ENCODE measurements at regions not wholly inside any gene's neighbourhood (a gene's known extent, or its start where the extent isn't known, plus 50 kb on each side); places are given as distances from the start of the nearest gene placed in this dataset.
A peak's percentile ranks its signal among the peaks of the same experiment; 100 is the strongest.

DNA sequence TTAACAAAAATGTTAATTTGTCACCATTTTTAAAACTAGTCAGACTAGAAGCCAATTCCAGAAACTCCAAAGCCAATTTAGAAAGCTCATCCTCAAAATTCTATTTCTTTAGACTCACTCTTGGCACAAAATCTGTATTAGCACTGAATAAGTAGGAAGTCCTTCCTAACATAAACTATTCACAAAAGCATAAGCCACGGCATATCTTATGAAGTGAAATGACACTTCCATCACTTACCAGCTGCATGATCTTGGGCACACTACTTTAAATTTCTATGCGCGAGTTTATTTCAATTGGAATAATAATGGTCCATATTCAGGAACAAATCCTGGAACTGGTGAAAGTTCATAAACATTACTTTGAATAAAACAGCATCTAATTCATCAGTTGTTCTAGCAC, 1544.0 kb downstream of the TECRL start:
- Histone ChIP-seq H3K4me1 (ENCODE audit: control insufficient read depth in 3 of 3, insufficient read depth in 2 of 3, low read depth in 1 of 3, low read length in 2 of 3) (no peaks in the 10 kb centered on the region), H3K4me3 (ENCODE audit: low read depth in 1 of 3, low read length in 3 of 3) (no peak overlapping the region), H3K27me3 (ENCODE audit: control insufficient read depth in 3 of 3, insufficient read depth in 3 of 3, low read length in 3 of 3) (no peaks in the 10 kb centered on the region), H3K9me3 (ENCODE audit: control insufficient read depth in 2 of 2, insufficient read depth in 1 of 2, low read depth in 1 of 2, low read length in 1 of 2) (no peaks in the 10 kb centered on the region), H3K36me3 (ENCODE audit: control insufficient read depth in 3 of 3, insufficient read depth in 2 of 3, low read depth in 1 of 3, low read length in 3 of 3) (no peaks in the 10 kb centered on the region), H3K27ac (ENCODE audit: low read depth in 1 of 3, low read length in 2 of 3) (no peak overlapping the region)
- FAIRE-seq (no peak), DNase-seq (no peak)
- 81 to 88% (median 88%) methylated on average over 3 of the region's 3 CpGs for WGBS, 3 donors

DNA sequence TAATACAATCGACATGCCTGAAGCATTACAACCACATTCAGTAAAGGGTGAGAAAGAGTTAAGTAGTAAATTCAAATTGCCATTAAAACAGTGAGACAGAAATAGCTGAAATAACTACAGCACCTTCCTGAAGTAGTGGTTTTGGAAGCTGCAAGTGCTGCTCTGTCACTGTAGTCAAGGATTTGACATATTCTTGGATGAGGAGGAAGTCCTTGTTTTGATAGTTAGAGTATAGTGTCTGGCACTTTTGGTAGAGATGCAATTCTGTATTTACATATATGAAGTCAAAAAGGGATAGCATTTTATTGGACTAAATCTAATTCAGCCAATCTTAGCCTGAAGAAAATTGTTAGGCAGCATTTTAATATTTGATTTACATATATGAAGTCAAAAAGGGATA, 1559.6 kb downstream of the TECRL start:
- WGBS, 3 donors = 61 to 66% (median 63%) methylated on average over 1 of the region's 1 CpG
- no peak for DNase-seq
- Histone ChIP-seq H3K4me3 (ENCODE audit: low read depth in 1 of 3, low read length in 3 of 3) (no peak overlapping the region), H3K9me3 (ENCODE audit: control insufficient read depth in 2 of 2, insufficient read depth in 1 of 2, low read depth in 1 of 2, low read length in 1 of 2) (no peaks in the 10 kb centered on the region), H3K27ac (ENCODE audit: low read depth in 1 of 3, low read length in 2 of 3) (no peak overlapping the region), H3K36me3 (ENCODE audit: control insufficient read depth in 3 of 3, insufficient read depth in 2 of 3, low read depth in 1 of 3, low read length in 3 of 3) (no peaks in the 10 kb centered on the region), H3K27me3 (ENCODE audit: control insufficient read depth in 3 of 3, insufficient read depth in 3 of 3, low read length in 3 of 3) (no peaks in the 10 kb centered on the region), H3K4me1 (ENCODE audit: control insufficient read depth in 3 of 3, insufficient read depth in 2 of 3, low read depth in 1 of 3, low read length in 2 of 3) (no peaks in the 10 kb centered on the region)
- FAIRE-seq = no peak

DNA sequence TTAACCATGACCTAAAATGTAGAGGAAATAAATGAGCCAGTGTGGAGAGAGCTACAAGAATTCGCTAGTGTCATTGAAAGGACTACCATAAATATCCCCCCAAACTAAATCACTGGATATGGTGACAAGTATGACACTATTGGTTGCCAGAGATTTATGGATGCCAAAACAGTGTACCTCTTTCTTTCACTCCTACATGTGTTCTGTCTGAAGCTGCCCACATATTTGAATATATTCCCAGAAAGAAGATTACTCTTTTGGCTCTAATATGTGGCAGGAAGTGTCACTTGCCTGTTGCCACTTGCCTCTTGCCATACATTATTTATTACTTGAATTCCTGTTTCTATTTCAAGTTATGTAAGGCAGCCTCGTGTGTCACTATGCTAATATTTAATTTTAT, 1573.6 kb downstream of the TECRL start:
- H3K27me3 ChIP-seq (ENCODE audit: control insufficient read depth in 3 of 3, insufficient read depth in 3 of 3, low read length in 3 of 3) = no peaks in the 10 kb centered on the region
- no peak overlapping the region for H3K27ac ChIP-seq (ENCODE audit: low read depth in 1 of 3, low read length in 2 of 3)
- H3K9me3 ChIP-seq (ENCODE audit: control insufficient read depth in 2 of 2, insufficient read depth in 1 of 2, low read depth in 1 of 2, low read length in 1 of 2) = no peaks in the 10 kb centered on the region
- no peaks in the 10 kb centered on the region for H3K36me3 ChIP-seq (ENCODE audit: control insufficient read depth in 3 of 3, insufficient read depth in 2 of 3, low read depth in 1 of 3, low read length in 3 of 3)
- 48 to 56% (median 49%) methylated on average over 2 of the region's 2 CpGs for WGBS, 3 donors
- no peak for DNase-seq
- H3K4me1 ChIP-seq (ENCODE audit: control insufficient read depth in 3 of 3, insufficient read depth in 2 of 3, low read depth in 1 of 3, low read length in 2 of 3) = no peaks in the 10 kb centered on the region
- H3K4me3 ChIP-seq (ENCODE audit: low read depth in 1 of 3, low read length in 3 of 3) = no peak overlapping the region
- no peak for FAIRE-seq

DNA sequence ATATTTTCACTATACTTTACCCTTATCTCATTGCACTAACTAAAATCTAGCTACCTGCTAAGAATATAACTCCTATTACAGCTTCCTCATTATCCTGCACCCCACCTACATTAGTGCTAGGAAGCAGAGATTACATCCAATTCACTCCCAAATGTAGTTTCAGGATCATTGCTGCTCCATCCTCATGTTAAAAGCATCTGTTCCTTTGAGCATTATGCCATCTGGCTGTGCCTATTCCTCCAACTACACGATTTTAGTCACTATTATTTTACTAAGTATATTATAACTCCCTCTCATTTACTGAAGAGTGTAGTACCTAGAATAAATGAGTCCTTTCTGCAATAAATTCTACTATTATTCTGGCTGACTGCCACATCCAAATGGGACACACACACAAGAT, 1586.9 kb downstream of the TECRL start:
- WGBS, 3 donors = 35 to 60% (median 55%) methylated on average over 1 of the region's 1 CpG
- H3K36me3 ChIP-seq (ENCODE audit: control insufficient read depth in 3 of 3, insufficient read depth in 2 of 3, low read depth in 1 of 3, low read length in 3 of 3) = no peaks in the 10 kb centered on the region
- DNase-seq = no peak
- no peaks in the 10 kb centered on the region for H3K4me1 ChIP-seq (ENCODE audit: control insufficient read depth in 3 of 3, insufficient read depth in 2 of 3, low read depth in 1 of 3, low read length in 2 of 3)
- H3K27ac ChIP-seq (ENCODE audit: low read depth in 1 of 3, low read length in 2 of 3) = no peak overlapping the region
- no peaks in the 10 kb centered on the region for H3K27me3 ChIP-seq (ENCODE audit: control insufficient read depth in 3 of 3, insufficient read depth in 3 of 3, low read length in 3 of 3)
- no peaks in the 10 kb centered on the region for H3K9me3 ChIP-seq (ENCODE audit: control insufficient read depth in 2 of 2, insufficient read depth in 1 of 2, low read depth in 1 of 2, low read length in 1 of 2)
- FAIRE-seq = no peak
- no peak overlapping the region for H3K4me3 ChIP-seq (ENCODE audit: low read depth in 1 of 3, low read length in 3 of 3)

DNA sequence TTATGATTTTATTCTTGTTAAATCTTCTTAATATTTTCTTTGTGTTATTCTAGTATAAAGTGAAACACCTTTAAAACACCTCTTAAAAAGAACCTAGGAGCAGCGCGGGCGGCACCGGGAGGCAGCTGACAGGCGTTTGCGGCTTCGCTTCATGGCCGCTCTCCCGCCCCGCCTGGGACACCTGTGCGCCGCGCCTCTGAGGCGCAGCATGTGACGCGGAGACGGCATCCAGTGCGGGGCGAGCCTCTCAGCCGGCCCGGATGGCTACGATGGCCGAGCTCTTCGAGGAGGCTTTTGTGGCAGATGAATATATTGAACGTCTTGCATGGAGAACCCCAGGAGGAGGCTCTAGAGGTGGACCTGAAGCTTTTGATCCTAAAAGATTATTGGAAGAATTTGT, 1592.7 kb downstream of the TECRL start:
- FAIRE-seq (no peak), DNase-seq (peak in 1 of 2 donors; percentile 10)
- Histone ChIP-seq H3K4me3 (ENCODE audit: low read depth in 1 of 3, low read length in 3 of 3) (no peak overlapping the region), H3K9me3 (ENCODE audit: control insufficient read depth in 2 of 2, insufficient read depth in 1 of 2, low read depth in 1 of 2, low read length in 1 of 2) (no peaks in the 10 kb centered on the region), H3K27ac (ENCODE audit: low read depth in 1 of 3, low read length in 2 of 3) (no peak overlapping the region), H3K27me3 (ENCODE audit: control insufficient read depth in 3 of 3, insufficient read depth in 3 of 3, low read length in 3 of 3) (peaks cover 0 to 2% (median 0%) of the 10 kb centered on the region in 3 donors), H3K4me1 (ENCODE audit: control insufficient read depth in 3 of 3, insufficient read depth in 2 of 3, low read depth in 1 of 3, low read length in 2 of 3) (no peaks in the 10 kb centered on the region), H3K36me3 (ENCODE audit: control insufficient read depth in 3 of 3, insufficient read depth in 2 of 3, low read depth in 1 of 3, low read length in 3 of 3) (no peaks in the 10 kb centered on the region)
- WGBS, 3 donors = 53 to 62% (median 61%) methylated on average over 25 of the region's 25 CpGs

DNA sequence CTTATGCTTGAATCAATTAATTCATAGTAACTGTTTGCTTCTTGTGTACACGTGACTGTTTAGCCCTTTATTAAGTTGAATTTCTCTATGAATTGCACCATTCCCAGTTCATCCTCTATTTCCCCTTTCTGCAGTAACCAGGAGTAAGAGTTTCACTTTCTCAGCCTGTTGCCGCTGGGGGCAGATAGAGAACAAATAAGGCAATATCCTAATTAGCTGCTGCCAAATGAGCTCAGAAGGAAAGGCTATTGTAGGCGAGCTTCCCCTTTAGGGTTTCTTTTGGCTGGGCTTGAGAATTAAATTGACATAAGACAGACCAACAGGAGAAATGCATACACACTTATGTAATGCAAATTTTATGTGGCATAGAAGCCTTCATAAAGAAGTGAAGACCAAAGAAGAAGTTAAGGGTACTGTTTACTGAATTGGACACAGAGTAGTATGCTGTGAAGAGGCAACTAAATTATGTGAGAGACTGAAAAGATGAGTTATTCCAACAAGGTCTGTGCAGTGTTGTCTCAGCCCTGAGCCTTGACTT, 1594.7 kb downstream of the TECRL start:
- FAIRE-seq (no peak), DNase-seq (no peak)
- peaks cover 0 to 2% (median 0%) of the 10 kb centered on the region in 3 donors for H3K27me3 ChIP-seq (ENCODE audit: control insufficient read depth in 3 of 3, insufficient read depth in 3 of 3, low read length in 3 of 3)
- no peaks in the 10 kb centered on the region for H3K9me3 ChIP-seq (ENCODE audit: control insufficient read depth in 2 of 2, insufficient read depth in 1 of 2, low read depth in 1 of 2, low read length in 1 of 2)
- WGBS, 3 donors = 27 to 35% (median 28%) methylated on average over 3 of the region's 3 CpGs
- H3K36me3 ChIP-seq (ENCODE audit: control insufficient read depth in 3 of 3, insufficient read depth in 2 of 3, low read depth in 1 of 3, low read length in 3 of 3) = no peaks in the 10 kb centered on the region
- no peaks in the 10 kb centered on the region for H3K4me1 ChIP-seq (ENCODE audit: control insufficient read depth in 3 of 3, insufficient read depth in 2 of 3, low read depth in 1 of 3, low read length in 2 of 3)
- H3K27ac ChIP-seq (ENCODE audit: low read depth in 1 of 3, low read length in 2 of 3) = no peak overlapping the region
- H3K4me3 ChIP-seq (ENCODE audit: low read depth in 1 of 3, low read length in 3 of 3) = no peak overlapping the region

DNA sequence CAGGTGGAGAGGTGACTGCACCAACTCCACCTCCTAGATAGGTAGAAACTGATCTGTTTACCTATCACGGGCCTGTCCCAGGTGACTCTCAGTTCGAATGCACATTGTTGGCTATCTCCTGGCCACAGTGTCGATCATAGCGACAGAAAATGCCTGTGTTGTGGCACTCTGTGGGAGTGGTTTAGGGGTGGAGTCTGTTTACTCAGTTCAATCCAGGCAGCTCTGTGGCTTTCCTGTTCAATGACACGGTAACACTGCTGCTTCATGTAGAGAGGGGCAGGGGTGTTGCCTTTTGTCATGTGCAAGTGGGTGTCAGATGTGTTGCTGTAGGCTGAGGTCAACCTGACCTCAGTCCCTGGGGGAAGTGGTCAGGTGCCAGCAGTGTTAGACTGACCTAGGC, 1602.4 kb downstream of the TECRL start:
- Histone ChIP-seq H3K4me1 (ENCODE audit: control insufficient read depth in 3 of 3, insufficient read depth in 2 of 3, low read depth in 1 of 3, low read length in 2 of 3) (no peaks in the 10 kb centered on the region), H3K27me3 (ENCODE audit: control insufficient read depth in 3 of 3, insufficient read depth in 3 of 3, low read length in 3 of 3) (no peaks in the 10 kb centered on the region), H3K9me3 (ENCODE audit: control insufficient read depth in 2 of 2, insufficient read depth in 1 of 2, low read depth in 1 of 2, low read length in 1 of 2) (peaks cover 0 to 3% of the 10 kb centered on the region in 2 donors), H3K4me3 (ENCODE audit: low read depth in 1 of 3, low read length in 3 of 3) (no peak overlapping the region), H3K36me3 (ENCODE audit: control insufficient read depth in 3 of 3, insufficient read depth in 2 of 3, low read depth in 1 of 3, low read length in 3 of 3) (no peaks in the 10 kb centered on the region), H3K27ac (ENCODE audit: low read depth in 1 of 3, low read length in 2 of 3) (no peak overlapping the region)
- WGBS, 3 donors = 29 to 59% (median 33%) methylated on average over 5 of the region's 5 CpGs
- FAIRE-seq = no peak
- peak; percentile 1 to 2 for DNase-seq

DNA sequence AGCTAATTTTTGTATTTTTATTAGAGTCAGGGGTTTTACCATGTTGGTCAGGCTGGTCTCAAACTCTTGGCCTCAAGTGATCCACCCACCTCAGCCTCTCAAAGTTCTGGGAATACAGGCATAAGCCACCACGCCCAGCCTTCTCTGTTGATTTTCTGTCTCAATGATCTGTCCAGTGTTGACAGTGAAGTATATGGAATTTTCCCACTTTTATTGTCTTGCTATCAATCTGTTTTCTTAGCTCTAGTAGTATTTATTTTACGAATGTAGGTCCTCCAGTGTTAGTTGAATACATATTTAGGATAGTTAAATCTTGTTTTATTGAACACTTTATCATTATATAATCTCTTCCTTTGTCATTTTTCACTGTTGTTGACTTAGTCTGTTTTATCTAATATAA, 1603.9 kb downstream of the ADGRL3 start:
- FAIRE-seq (no peak), DNase-seq (no peak)
- Histone ChIP-seq H3K4me1 (ENCODE audit: control insufficient read depth in 3 of 3, insufficient read depth in 2 of 3, low read depth in 1 of 3, low read length in 2 of 3) (no peaks in the 10 kb centered on the region), H3K27ac (ENCODE audit: low read depth in 1 of 3, low read length in 2 of 3) (no peak overlapping the region), H3K27me3 (ENCODE audit: control insufficient read depth in 3 of 3, insufficient read depth in 3 of 3, low read length in 3 of 3) (no peaks in the 10 kb centered on the region), H3K4me3 (ENCODE audit: low read depth in 1 of 3, low read length in 3 of 3) (no peak overlapping the region), H3K9me3 (ENCODE audit: control insufficient read depth in 2 of 2, insufficient read depth in 1 of 2, low read depth in 1 of 2, low read length in 1 of 2) (peaks cover 0 to 3% of the 10 kb centered on the region in 2 donors), H3K36me3 (ENCODE audit: control insufficient read depth in 3 of 3, insufficient read depth in 2 of 3, low read depth in 1 of 3, low read length in 3 of 3) (no peaks in the 10 kb centered on the region)
- 75 to 87% (median 86%) methylated on average over 2 of the region's 2 CpGs for WGBS, 3 donors

DNA sequence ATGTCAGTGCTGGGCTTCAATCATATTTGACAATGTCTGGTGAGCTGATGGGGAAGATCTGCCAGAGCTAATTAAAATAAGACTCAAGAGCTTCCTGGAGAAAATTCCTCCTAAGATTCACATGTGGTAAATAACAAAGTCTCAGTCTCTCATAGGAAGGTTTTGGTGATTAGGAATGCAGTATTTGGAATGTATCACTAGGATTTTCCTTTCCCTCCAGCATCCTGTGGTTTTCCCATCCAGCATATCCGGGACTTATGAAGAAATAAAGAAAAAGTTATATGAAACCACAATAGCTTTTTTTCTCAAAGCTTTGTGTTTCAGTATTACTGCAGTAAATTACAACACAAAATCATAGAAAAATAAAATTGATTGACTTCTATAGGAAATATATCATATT, 1597.1 kb downstream of the ADGRL3 start:
- no peaks in the 10 kb centered on the region for H3K4me1 ChIP-seq (ENCODE audit: control insufficient read depth in 3 of 3, insufficient read depth in 2 of 3, low read depth in 1 of 3, low read length in 2 of 3)
- DNase-seq (no peak), FAIRE-seq (no peak)
- H3K36me3 ChIP-seq (ENCODE audit: control insufficient read depth in 3 of 3, insufficient read depth in 2 of 3, low read depth in 1 of 3, low read length in 3 of 3) = no peaks in the 10 kb centered on the region
- no peaks in the 10 kb centered on the region for H3K27me3 ChIP-seq (ENCODE audit: control insufficient read depth in 3 of 3, insufficient read depth in 3 of 3, low read length in 3 of 3)
- H3K9me3 ChIP-seq (ENCODE audit: control insufficient read depth in 2 of 2, insufficient read depth in 1 of 2, low read depth in 1 of 2, low read length in 1 of 2) = no peaks in the 10 kb centered on the region
- no peak overlapping the region for H3K4me3 ChIP-seq (ENCODE audit: low read depth in 1 of 3, low read length in 3 of 3)
- 75 to 86% (median 84%) methylated on average over 1 of the region's 1 CpG for WGBS, 3 donors
- H3K27ac ChIP-seq (ENCODE audit: low read depth in 1 of 3, low read length in 2 of 3) = no peak overlapping the region

Measured in small intestine (tissue), 7 donors.